ENCODE measurements at regions not wholly inside any gene's neighbourhood (a gene's known extent, or its start where the extent isn't known, plus 50 kb on each side); places are given as distances from the start of the nearest gene placed in this dataset.

- TF ChIP-seq CTCF (IDR thresholded peaks at IDR 0.05; ENCODE audit: low read length) (no peak), EZH2phosphoT487 (IDR thresholded peaks at IDR 0.05; ENCODE audit: low read length) (no peak)
Measured at GRCh38 chr5:2303431-2304100, 420.8 kb upstream of the IRX4 start.
